Loucy (cell line): ENCODE measurements at regions not wholly inside any gene's neighbourhood (a gene's known extent, or its start where the extent isn't known, plus 50 kb on each side); places are given as distances from the start of the nearest gene placed in this dataset.

Source experiments
- H2AFZ ChIP-seq: fragments of 200-600 bp; sonication (generic); 2 replicates; pipeline ENCODE4 v1.6.0; 2016; ENCODE audit warnings: antibody characterized with exemption, mild to moderate bottlenecking, low read length, moderate library complexity
- H3F3A ChIP-seq: fragments of 200-600 bp; 2 replicates; pipeline ENCODE4 v1.6.0; 2016; ENCODE audit warnings: antibody characterized with exemption, low read depth, mild to moderate bottlenecking
- H3K27me3 ChIP-seq: fragments of 200-600 bp; sonication (generic); 2 replicates; pipeline ENCODE4 v1.6.1; 2014; ENCODE audit warnings: low read length, mild to moderate bottlenecking; ENCODE audit not compliant: insufficient read depth, poor library complexity, severe bottlenecking
- H3K36me3 ChIP-seq: fragments of 200-600 bp; sonication (generic); 2 replicates; pipeline ENCODE4 v1.6.1; 2016; ENCODE audit warnings: low read length; ENCODE audit not compliant: insufficient read depth
- H3K4me1 ChIP-seq: fragments of 200-600 bp; sonication (generic); 2 replicates; pipeline ENCODE4 v1.5.1; 2014; ENCODE audit warnings: low read length, mild to moderate bottlenecking; ENCODE audit not compliant: insufficient read depth, poor library complexity, severe bottlenecking
- H3K4me2 ChIP-seq: fragments of 200-600 bp; sonication (generic); 2 replicates; pipeline ENCODE4 v1.6.0; 2014; ENCODE audit warnings: antibody characterized with exemption, low read length, low read depth, mild to moderate bottlenecking; ENCODE audit not compliant: poor library complexity, severe bottlenecking
- H3K4me3 ChIP-seq: fragments of 200-600 bp; sonication (generic); 2 replicates; pipeline ENCODE4 v1.5.1; 2014; ENCODE audit warnings: low read length, mild to moderate bottlenecking, mixed read lengths; ENCODE audit not compliant: poor library complexity, severe bottlenecking
- H3K79me2 ChIP-seq: fragments of 200-600 bp; sonication (generic); 2 replicates; pipeline ENCODE4 v1.6.1; 2014; ENCODE audit warnings: low read length; ENCODE audit not compliant: insufficient read depth
- H3K9ac ChIP-seq: fragments of 200-600 bp; sonication (generic); 2 replicates; pipeline ENCODE4 v1.6.0; 2014; ENCODE audit warnings: mild to moderate bottlenecking, low read depth, low read length, moderate library complexity; ENCODE audit not compliant: poor library complexity, severe bottlenecking
- H3K9me2 ChIP-seq: fragments of 200-600 bp; sonication (generic); replicated peaks from 2 replicates; pipeline ENCODE4 v1.6.1; 2016; ENCODE audit warnings: low read depth, low read length, mixed read lengths
- H3K9me3 ChIP-seq: fragments of 200-600 bp; sonication (generic); 2 replicates; pipeline ENCODE4 v1.6.1; 2014; ENCODE audit warnings: mild to moderate bottlenecking, antibody characterized with exemption, low read length, low read depth; ENCODE audit not compliant: insufficient read depth
- H4K20me1 ChIP-seq: fragments of 200-600 bp; sonication (generic); 2 replicates; pipeline ENCODE4 v1.6.0; 2014; ENCODE audit warnings: antibody characterized with exemption, low read length, mild to moderate bottlenecking; ENCODE audit not compliant: insufficient read depth, poor library complexity, severe bottlenecking
- CTCF ChIP-seq: fragments of 200-600 bp; sonication (generic); conservative IDR thresholded peaks from 2 replicates; pipeline ENCODE4 v1.5.1; 2014; ENCODE audit warnings: mild to moderate bottlenecking, antibody characterized with exemption, low read length
- EZH2phosphoT487 ChIP-seq: fragments of 200-600 bp; IDR thresholded peaks from 2 replicates; pipeline ENCODE4 v1.6.1; 2018; ENCODE audit warnings: antibody characterized with exemption, mild to moderate bottlenecking, moderate library complexity, borderline replicate concordance

- Histone ChIP-seq H4K20me1 (no peaks in the 10 kb centered on the region), H3K9ac (no peak overlapping the region), H3K4me2 (no peak overlapping the region), H2AFZ (no peak overlapping the region), H3K9me2 (no peaks in the 10 kb centered on the region), H3F3A (no peaks in the 10 kb centered on the region), H3K27me3 (no peaks in the 10 kb centered on the region), H3K36me3 (no peaks in the 10 kb centered on the region), H3K9me3 (no peaks in the 10 kb centered on the region), H3K79me2 (no peaks in the 10 kb centered on the region), H3K4me3 (no peak overlapping the region), H3K4me1 (no peaks in the 10 kb centered on the region)
- TF ChIP-seq CTCF: no peak
- TF ChIP-seq EZH2phosphoT487: no peak
Measured at GRCh38 chr12:28973491-28973890, 175.6 kb upstream of the FAR2 start.

- no peaks in the 10 kb centered on the region for H3K36me3 ChIP-seq
- H3K9ac ChIP-seq: no peak overlapping the region
- H3K79me2 ChIP-seq: no peaks in the 10 kb centered on the region
- H2AFZ ChIP-seq: no peak overlapping the region
- H3K27me3 ChIP-seq: no peaks in the 10 kb centered on the region
- no peaks in the 10 kb centered on the region for H3K9me3 ChIP-seq
- no peaks in the 10 kb centered on the region for H3F3A ChIP-seq
- no peak overlapping the region for H3K4me2 ChIP-seq
- H4K20me1 ChIP-seq: no peaks in the 10 kb centered on the region
- no peak overlapping the region for H3K4me3 ChIP-seq
- H3K4me1 ChIP-seq: no peaks in the 10 kb centered on the region
- no peak for TF ChIP-seq CTCF
- no peak for TF ChIP-seq EZH2phosphoT487
- no peaks in the 10 kb centered on the region for H3K9me2 ChIP-seq
Measured at GRCh38 chr12:28974166-28974565, 174.9 kb upstream of the FAR2 start.

- no peaks in the 10 kb centered on the region for H3K9me3 ChIP-seq
- no peaks in the 10 kb centered on the region for H3K79me2 ChIP-seq
- no peaks in the 10 kb centered on the region for H3K27me3 ChIP-seq
- no peaks in the 10 kb centered on the region for H3K4me1 ChIP-seq
- no peak overlapping the region for H3K4me2 ChIP-seq
- H3K9me2 ChIP-seq: no peaks in the 10 kb centered on the region
- no peak overlapping the region for H3K4me3 ChIP-seq
- H3F3A ChIP-seq: no peaks in the 10 kb centered on the region
- H3K9ac ChIP-seq: no peak overlapping the region
- H4K20me1 ChIP-seq: no peaks in the 10 kb centered on the region
- no peaks in the 10 kb centered on the region for H3K36me3 ChIP-seq
- TF ChIP-seq EZH2phosphoT487 (no peak), CTCF (no peak)
- no peak overlapping the region for H2AFZ ChIP-seq
Measured at GRCh38 chr12:28974883-28975282, 174.2 kb upstream of the FAR2 start.
